CD14-positive monocyte (primary cell): ENCODE measurements at regions not wholly inside any gene's neighbourhood (a gene's known extent, or its start where the extent isn't known, plus 50 kb on each side); places are given as distances from the start of the nearest gene placed in this dataset.

ENCODE experiments used
- DNase-seq, 3 donors: peaks; one replicate each; pipeline ENCODE4 v3.0.0-alpha.2; 2011 to 2022
- H2AFZ ChIP-seq: 2 replicates; pipeline ENCODE4 v1.6.0; 2012; ENCODE audit warnings: mild to moderate bottlenecking, low read depth, low read length, inconsistent platforms; ENCODE audit not compliant: insufficient read depth, poor library complexity, severe bottlenecking
- H3K27ac ChIP-seq, 2 donors: 1 replicate in 1 of 2; 2 replicates in 1 of 2; pipeline ENCODE4 v1.5.1; 2012 to 2013; ENCODE audit warnings: low read length in 2 of 2, control low read depth in 1 of 2, inconsistent platforms in 1 of 2, low read depth in 1 of 2, mild to moderate bottlenecking in 1 of 2
- H3K27me3 ChIP-seq, 2 donors: one replicate each; pipeline versions ENCODE4 v1.6.0 to v1.6.1; 2011 to 2013; ENCODE audit warnings: low read length in 2 of 2; ENCODE audit not compliant: control insufficient read depth in 2 of 2, insufficient read depth in 2 of 2
- H3K36me3 ChIP-seq, 2 donors: replicated peaks in 1 of 2; 1 replicate in 1 of 2; 2 replicates in 1 of 2; pipeline versions ENCODE4 v1.5.1 to v1.6.1; 2012 to 2013; ENCODE audit warnings: low read length in 2 of 2, control low read depth in 1 of 2, inconsistent platforms in 1 of 2, mild to moderate bottlenecking in 1 of 2; ENCODE audit not compliant: insufficient read depth in 2 of 2, control insufficient read depth in 1 of 2
- H3K4me1 ChIP-seq, 2 donors: 1 replicate in 1 of 2; 2 replicates in 1 of 2; pipeline versions ENCODE4 v1.5.1 to v1.6.1; 2012 to 2013; ENCODE audit warnings: low read length in 2 of 2, control low read depth in 1 of 2, inconsistent platforms in 1 of 2, mild to moderate bottlenecking in 1 of 2, moderate library complexity in 1 of 2; ENCODE audit not compliant: insufficient read depth in 2 of 2, control insufficient read depth in 1 of 2
- H3K4me2 ChIP-seq: replicated peaks from 2 replicates; pipeline ENCODE3; 2012; ENCODE audit warnings: low read length, moderate library complexity, mild to moderate bottlenecking; ENCODE audit not compliant: poor library complexity, severe bottlenecking; ENCODE audit errors: extremely low read depth
- H3K4me3 ChIP-seq, 3 experiments: fragments of 200-600 bp in 1 of 3; sonication (generic) in 1 of 3; replicated peaks in 1 of 3; 1 replicate in 2 of 3; 2 replicates in 1 of 3; pipeline ENCODE4 v1.5.1; 2011 to 2013; ENCODE audit warnings: low read length in 3 of 3, mild to moderate bottlenecking in 3 of 3, control low read depth in 2 of 3, low read depth in 2 of 3, inconsistent platforms in 1 of 3, moderate library complexity in 1 of 3
- H3K79me2 ChIP-seq: 2 replicates; pipeline ENCODE4 v1.6.0; 2012; ENCODE audit warnings: mild to moderate bottlenecking, control low read depth, inconsistent platforms, low read length, moderate library complexity; ENCODE audit not compliant: insufficient read depth
- H3K9ac ChIP-seq: 2 replicates; pipeline ENCODE4 v1.6.0; 2017; ENCODE audit warnings: low read length, mild to moderate bottlenecking; ENCODE audit not compliant: insufficient read depth, poor library complexity, severe bottlenecking
- H3K9me3 ChIP-seq, 2 donors: replicated peaks in 1 of 2; 1 replicate in 1 of 2; 2 replicates in 1 of 2; pipeline versions ENCODE4 v1.5.1 to v1.6.1; 2012 to 2013; ENCODE audit warnings: low read length in 2 of 2, control low read depth in 1 of 2; ENCODE audit not compliant: control insufficient read depth in 1 of 2, insufficient read depth in 1 of 2
- H4K20me1 ChIP-seq: 2 replicates; pipeline ENCODE4 v1.6.0; 2012; ENCODE audit warnings: mild to moderate bottlenecking, low read length, control low read depth, moderate library complexity; ENCODE audit not compliant: insufficient read depth
- H3K27ac Mint-ChIP-seq, 7 donors: one replicate each; pipeline ENCODE4 v1.8.0; 2020; ENCODE audit warnings: mild to moderate bottlenecking in 7 of 7, mixed read lengths in 7 of 7, moderate library complexity in 6 of 7, inconsistent platforms in 2 of 7
- H3K27me3 Mint-ChIP-seq, 3 donors: one replicate each; pipeline ENCODE4 v1.8.0; 2021 to 2022; ENCODE audit warnings: low read depth in 3 of 3, mild to moderate bottlenecking in 3 of 3, mixed read lengths in 3 of 3, moderate library complexity in 3 of 3, inconsistent platforms in 1 of 3
- H3K36me3 Mint-ChIP-seq, 2 donors: one replicate each; pipeline ENCODE4 v1.8.0; 2020; ENCODE audit warnings: mixed read lengths in 2 of 2, inconsistent platforms in 1 of 2, mild to moderate bottlenecking in 1 of 2
- H3K4me1 Mint-ChIP-seq: one replicate; pipeline ENCODE4 v1.8.0; 2020; ENCODE audit warnings: mild to moderate bottlenecking, mixed read lengths
- H3K4me3 Mint-ChIP-seq, 2 donors: one replicate each; pipeline ENCODE4 v1.8.0; 2020; ENCODE audit warnings: mild to moderate bottlenecking in 2 of 2, mixed read lengths in 2 of 2, moderate library complexity in 1 of 2
- H3K9me3 Mint-ChIP-seq, 7 donors: one replicate each; pipeline ENCODE4 v1.8.0; 2020 to 2022; ENCODE audit warnings: mixed read lengths in 7 of 7, mild to moderate bottlenecking in 6 of 7, moderate library complexity in 6 of 7, inconsistent platforms in 2 of 7
- CTCF ChIP-seq: fragments of 200-600 bp; IDR thresholded peaks from one replicate; pipeline ENCODE4 v1.8.0; 2022; ENCODE audit warnings: antibody characterized with exemption, mild to moderate bottlenecking
- WGBS: methylation state at CpG from one replicate; pipeline ENCODE4 v1.1.5; 2013; ENCODE audit warnings: missing lambda C conversion rate; ENCODE audit not compliant: insufficient coverage; 5-methylcytosine and 5-hydroxymethylcytosine counted together
- intact Hi-C, 2 donors: fragments of 100-400 bp; cut with micrococcal nuclease; formaldehyde crosslinking; loops; one replicate each; pipeline versions ENCODE4 v1.15.0 to v1.15.1; 2023

GRCh38 chr9:102519423-102519822 is 475.7 kb upstream of the CYLC2 start:
- Histone ChIP-seq H3K27ac (no peak overlapping the region), H4K20me1 (no peaks in the 10 kb centered on the region), H3K4me2 (no peak overlapping the region), H2AFZ (no peak overlapping the region), H3K79me2 (no peaks in the 10 kb centered on the region), H3K36me3 (no peaks in the 10 kb centered on the region), H3K4me3 (no peak overlapping the region), H3K9ac (no peak overlapping the region), H3K4me1 (no peaks in the 10 kb centered on the region), H3K27me3 (no peaks in the 10 kb centered on the region), H3K9me3 (no peaks in the 10 kb centered on the region)
- no peaks in the 10 kb centered on the region for H3K4me1 Mint-ChIP-seq
- H3K9me3 Mint-ChIP-seq: peaks cover 0 to 2% (median 0%) of the 10 kb centered on the region in 7 donors
- no CpG with 5 or more reads among the region's 5 CpGs for WGBS
- H3K4me3 Mint-ChIP-seq: no peak overlapping the region
- intact Hi-C loops: no loop called here
- H3K36me3 Mint-ChIP-seq: no peaks in the 10 kb centered on the region
- no peaks in the 10 kb centered on the region for H3K27me3 Mint-ChIP-seq
- TF ChIP-seq CTCF: no peak
- H3K27ac Mint-ChIP-seq: no peak overlapping the region
- no peak for DNase-seq

GRCh38 chr9:102518324-102518723 is 476.8 kb upstream of the CYLC2 start:
- Histone ChIP-seq H3K4me3 (no peak overlapping the region), H3K27ac (no peak overlapping the region), H3K79me2 (no peaks in the 10 kb centered on the region), H3K9ac (no peak overlapping the region), H3K4me1 (no peaks in the 10 kb centered on the region), H3K36me3 (no peaks in the 10 kb centered on the region), H3K27me3 (no peaks in the 10 kb centered on the region), H2AFZ (no peak overlapping the region), H3K9me3 (no peaks in the 10 kb centered on the region), H4K20me1 (no peaks in the 10 kb centered on the region), H3K4me2 (no peak overlapping the region)
- Mint-ChIP-seq H3K36me3 (no peaks in the 10 kb centered on the region), H3K27ac (no peak overlapping the region), H3K9me3 (peaks cover 0 to 2% (median 0%) of the 10 kb centered on the region in 7 donors), H3K4me1 (no peaks in the 10 kb centered on the region), H3K27me3 (no peaks in the 10 kb centered on the region), H3K4me3 (no peak overlapping the region)
- DNase-seq: no peak
- 60% methylated on average over 1 of the region's 5 CpGs for WGBS
- intact Hi-C loops: no loop called here
- TF ChIP-seq CTCF: no peak
